HepG2 (cell line): ENCODE measurements at regions not wholly inside any gene's neighbourhood (a gene's known extent, or its start where the extent isn't known, plus 50 kb on each side); places are given as distances from the start of the nearest gene placed in this dataset.

Experiments used
- ATAC-seq: fragments of 200-7000 bp; cut with Tn5 transposase; 3 replicates; pipeline ENCODE4 v1.9.1; 2020; ENCODE audit warnings: mild to moderate bottlenecking, moderate library complexity
- BruUV-seq: library from RNA; stranded (reverse); fragments of 400-500 nt; replicated peaks from 2 replicates; lab custom pipeline; 2021; lab: Mats Ljungman, UMichigan
- CTCF ChIA-PET: fragments of 300-600 bp; formaldehyde crosslinking; extraction: SDS; loops from one replicate; lab custom pipeline; 2021; ENCODE audit warnings: low total read pairs, inconsistent platforms, low intra/inter-chr PET ratio; lab: Yijun Ruan, JAX
- POLR2A ChIA-PET: fragments of 350-600 bp; sonication (Branson Sonifier 250); formaldehyde crosslinking; loops from one replicate; lab custom pipeline; 2020; ENCODE audit warnings: antibody characterized with exemption, inconsistent platforms; lab: Yijun Ruan, JAX
- DNase-seq: peaks from one replicate; pipeline ENCODE4 v3.0.0-alpha.2; 2015; ENCODE audit warnings: low spot score
- FAIRE-seq: peaks from 3 replicates; lab custom pipeline; 2011; peaks lifted over from hg19 to GRCh38; lab: Jason Lieb, UNC
- H2AFZ ChIP-seq: one replicate; pipeline ENCODE4 v1.6.1; 2011; ENCODE audit warnings: low read length, inconsistent platforms
- H3K27ac ChIP-seq: fragments of 300-600 bp; 3 replicates; pipeline ENCODE4 v1.8.0; 2011; ENCODE audit warnings: mixed run types, mild to moderate bottlenecking, mixed read lengths, low read length, inconsistent platforms; ENCODE audit not compliant: insufficient read depth; ENCODE audit errors: extremely low read length
- H3K27me3 ChIP-seq, 2 experiments: fragments of 200-600 bp in 1 of 2; 2 replicates in 1 of 2; 3 replicates in 1 of 2; pipeline versions ENCODE4 v1.6.0 to v1.8.0; 2011; ENCODE audit warnings: low read length in 2 of 2, mild to moderate bottlenecking in 2 of 2, moderate library complexity in 2 of 2, inconsistent platforms in 1 of 2; ENCODE audit not compliant: insufficient read depth in 2 of 2, control insufficient read depth in 1 of 2
- H3K36me3 ChIP-seq, 2 experiments: fragments of 200-600 bp in 1 of 2; replicated peaks in 1 of 2; 2 replicates in 1 of 2; 3 replicates in 1 of 2; pipeline versions ENCODE4 v1.5.1 to v1.8.0; 2011; ENCODE audit warnings: low read length in 2 of 2, inconsistent platforms in 1 of 2; ENCODE audit not compliant: insufficient read depth in 2 of 2, control insufficient read depth in 1 of 2
- H3K4me1 ChIP-seq: 2 replicates; pipeline ENCODE4 v1.5.1; 2012; ENCODE audit warnings: low read length, inconsistent platforms; ENCODE audit not compliant: insufficient read depth
- H3K4me2 ChIP-seq: 2 replicates; pipeline ENCODE4 v1.6.0; 2011; ENCODE audit warnings: low read depth, low read length, inconsistent platforms
- H3K4me3 ChIP-seq, 3 experiments: fragments of 200-600 bp in 1 of 3; sonication (generic), shearing (Covaris generic) in 1 of 3; replicated peaks in 1 of 3; 2 replicates each; pipeline ENCODE4 v1.5.1; 2011 to 2016; ENCODE audit warnings: low read length in 3 of 3, inconsistent platforms in 2 of 3, low read depth in 2 of 3, mild to moderate bottlenecking in 2 of 3, control low read depth in 1 of 3, mixed read lengths in 1 of 3; ENCODE audit not compliant: insufficient read depth in 1 of 3
- H3K79me2 ChIP-seq: one replicate; pipeline ENCODE4 v1.6.1; 2011; ENCODE audit warnings: low read length, inconsistent platforms; ENCODE audit not compliant: insufficient read depth
- H3K9ac ChIP-seq: 2 replicates; pipeline ENCODE4 v1.6.0; 2011; ENCODE audit warnings: mild to moderate bottlenecking, low read depth, low read length, inconsistent platforms; ENCODE audit not compliant: insufficient read depth
- H3K9me3 ChIP-seq: 2 replicates; pipeline ENCODE4 v1.5.1; 2012; ENCODE audit warnings: mild to moderate bottlenecking, low read length
- H4K20me1 ChIP-seq: 2 replicates; pipeline ENCODE4 v1.6.0; 2011; ENCODE audit warnings: inconsistent platforms, mild to moderate bottlenecking, low read length, moderate library complexity; ENCODE audit not compliant: insufficient read depth
- AFF4 ChIP-seq: sonication (generic); formaldehyde crosslinking; IDR thresholded peaks from 2 replicates; pipeline ENCODE4 v1.4.0; 2020; ENCODE audit warnings: missing genetic modification reagents
- MTF1 ChIP-seq: sonication (generic); formaldehyde crosslinking; IDR thresholded peaks from 2 replicates; pipeline ENCODE4 v1.5.0; 2020; ENCODE audit warnings: missing genetic modification reagents
- PATZ1 ChIP-seq: sonication (generic); formaldehyde crosslinking; IDR thresholded peaks from 2 replicates; pipeline ENCODE4 v1.4.0; 2020; ENCODE audit warnings: missing genetic modification reagents
- PCBP1 ChIP-seq: fragments of 200-400 bp; formaldehyde crosslinking; IDR thresholded peaks from 2 replicates; pipeline ENCODE4 v1.6.1; 2017; ENCODE audit warnings: mild to moderate bottlenecking, low read depth, low read length, borderline replicate concordance
- PLSCR1 ChIP-seq: sonication (generic); formaldehyde crosslinking; IDR thresholded peaks from 2 replicates; pipeline ENCODE4 v1.5.0; 2020; ENCODE audit warnings: missing genetic modification reagents, mild to moderate bottlenecking, borderline replicate concordance
- RXRB ChIP-seq: IDR thresholded peaks from 2 replicates; pipeline ENCODE4 v1.6.1; 2016; ENCODE audit warnings: borderline replicate concordance, missing genetic modification reagents, missing compliant biosample characterization
- SNAPC5 ChIP-seq: sonication (generic); formaldehyde crosslinking; IDR thresholded peaks from 2 replicates; pipeline ENCODE4 v1.8.1; 2023; ENCODE audit warnings: mild to moderate bottlenecking, missing genetic modification reagents, borderline replicate concordance
- TAF1 ChIP-seq: sonication (generic); formaldehyde crosslinking; IDR thresholded peaks from 2 replicates; pipeline ENCODE4 v1.4.0; 2020; ENCODE audit warnings: missing genetic modification reagents
- TFDP1 ChIP-seq: IDR thresholded peaks from 2 replicates; pipeline ENCODE4 v1.6.1; 2016; ENCODE audit warnings: missing compliant biosample characterization, missing genetic modification reagents, borderline replicate concordance
- U2AF2 ChIP-seq: fragments of 200-400 bp; formaldehyde crosslinking; IDR thresholded peaks from 2 replicates; pipeline ENCODE4 v1.6.1; 2017; ENCODE audit warnings: low read depth, mild to moderate bottlenecking, low read length
- ZNF562 ChIP-seq: sonication (generic); formaldehyde crosslinking; IDR thresholded peaks from 2 replicates; pipeline ENCODE4 v1.8.0; 2022; ENCODE audit warnings: missing genetic modification reagents, borderline replicate concordance
- WGBS: methylation state at CpG from one replicate; pipeline ENCODE4 v1.1.6; 2017; ENCODE audit warnings: low lambda C conversion rate; 5-methylcytosine and 5-hydroxymethylcytosine counted together
- in situ Hi-C: cut with HindIII; loops from 2 replicates; pipeline ENCODE4 v1.10.0; 2017; ENCODE audit warnings: low pct_unique_long_range_greater_than_20kb; ENCODE audit not compliant: extremely low pct_ligation_motif_present
- intact Hi-C: fragments of 100-400 bp; cut with micrococcal nuclease; formaldehyde crosslinking; loops from one replicate; pipeline ENCODE4 v1.10.0; 2022; ENCODE audit not compliant: unreplicated experiment

- WGBS, result 49% methylated on average over 2 of the region's 3 CpGs
- no peak overlapping the region for H3K27ac ChIP-seq
- H3K27me3 ChIP-seq, result no peaks in the 10 kb centered on the region
- no peaks in the 10 kb centered on the region for H4K20me1 ChIP-seq
- H3K4me3 ChIP-seq, result no peak overlapping the region
- in situ Hi-C loops, result no loop called here
- H3K79me2 ChIP-seq, result no peaks in the 10 kb centered on the region
- intact Hi-C loops, result no loop called here
- H3K36me3 ChIP-seq, result no peaks in the 10 kb centered on the region
- H3K4me1 ChIP-seq, result no peaks in the 10 kb centered on the region
- DNase-seq (no peak), FAIRE-seq (no peak), ATAC-seq (no peak)
- CTCF ChIA-PET, result no interaction called here
- no TSS peak for BruUV-seq
- H3K4me2 ChIP-seq, result no peak overlapping the region
- POLR2A ChIA-PET, result no interaction called here
- H3K9me3 ChIP-seq, result no peaks in the 10 kb centered on the region
- no peak overlapping the region for H2AFZ ChIP-seq
- no peak for TF ChIP-seq MTF1 (CRISPR knock-in tag)
- no peak for TF ChIP-seq TFDP1 (CRISPR knock-in tag)
- TF ChIP-seq ZNF562 (CRISPR knock-in tag), result no peak
- TF ChIP-seq, all 625 proteins: peak for 0
- no peak overlapping the region for H3K9ac ChIP-seq
Measured at GRCh38 chr12:114220311-114220710, 185.6 kb downstream of the TBX5 start.

GRCh38 chr12:114218136-114218535 lies 187.8 kb downstream of the TBX5 start:
- ChIA-PET POLR2A (no interaction called here), CTCF (no interaction called here)
- no peak for DNase-seq
- Histone ChIP-seq H3K9ac (no peak overlapping the region), H2AFZ (no peak overlapping the region), H4K20me1 (no peaks in the 10 kb centered on the region), H3K4me3 (no peak overlapping the region), H3K4me2 (no peak overlapping the region), H3K36me3 (no peaks in the 10 kb centered on the region), H3K27ac (no peak overlapping the region), H3K4me1 (no peaks in the 10 kb centered on the region), H3K79me2 (no peaks in the 10 kb centered on the region), H3K27me3 (no peaks in the 10 kb centered on the region), H3K9me3 (no peaks in the 10 kb centered on the region)
- WGBS, result 44% methylated on average over 2 of the region's 2 CpGs
- in situ Hi-C loops (loop anchor here (10.0 kb wide), 1 partner anchor 233 kb away; no protein-coding TSS in a partner anchor), intact Hi-C loops (no loop called here)
- ATAC-seq, result no peak
- no TSS peak for BruUV-seq
- FAIRE-seq, result no peak
- no peak for TF ChIP-seq TAF1
- no peak for TF ChIP-seq PATZ1 (CRISPR knock-in tag)
- no peak for TF ChIP-seq AFF4 (CRISPR knock-in tag)
- TF ChIP-seq PLSCR1 (CRISPR knock-in tag), result no peak
- TF ChIP-seq RXRB (CRISPR knock-in tag), result no peak
- TF ChIP-seq SNAPC5 (CRISPR knock-in tag), result no peak
- TF ChIP-seq U2AF2, result no peak
- TF ChIP-seq PCBP1, result no peak
